Left lung (tissue), 4 donors: ENCODE measurements at regions not wholly inside any gene's neighbourhood (a gene's known extent, or its start where the extent isn't known, plus 50 kb on each side); places are given as distances from the start of the nearest gene placed in this dataset.

ENCODE experiments used
- ATAC-seq: fragments of 200-7000 bp; cut with Tn5 transposase; one replicate; pipeline ENCODE4 v1.9.1; 2020; ENCODE audit warnings: moderate library complexity
- DNase-seq, 4 donors: peaks; one replicate each; pipeline ENCODE4 v3.0.0-alpha.2; 2013 to 2020
- H3K27ac ChIP-seq, 2 donors: fragments of 200-600 bp; sonication (generic) in 1 of 2; one replicate each; pipeline versions ENCODE4 v1.5.0 to v1.8.0; 2020 to 2021
- H3K27me3 ChIP-seq, 2 donors: fragments of 200-600 bp; sonication (generic) in 1 of 2; one replicate each; pipeline versions ENCODE4 v1.5.0 to v1.8.0; 2020 to 2021
- H3K36me3 ChIP-seq, 2 donors: fragments of 200-600 bp; sonication (generic) in 1 of 2; one replicate each; pipeline versions ENCODE4 v1.5.0 to v1.8.0; 2020 to 2021
- H3K4me1 ChIP-seq, 2 donors: fragments of 200-600 bp; one replicate each; pipeline ENCODE4 v1.8.0; 2021
- H3K4me3 ChIP-seq, 2 donors: fragments of 200-600 bp; sonication (generic) in 1 of 2; one replicate each; pipeline versions ENCODE4 v1.5.0 to v1.8.0; 2020 to 2021; ENCODE audit warnings: mild to moderate bottlenecking in 1 of 2
- H3K9me3 ChIP-seq, 2 donors: fragments of 200-600 bp; sonication (generic) in 1 of 2; one replicate each; pipeline versions ENCODE4 v1.5.0 to v1.8.0; 2020 to 2021
- intact Hi-C, 2 donors: fragments of 100-400 bp; cut with DNase I; formaldehyde crosslinking; loops; one replicate each; pipeline versions ENCODE4 v1.11.2 to v1.14.2; 2022
- TF ChIP-seq, protein P1 (sequence below), 2 donors: fragments of 200-600 bp; sonication (generic) in 1 of 2; IDR thresholded peaks; one replicate each; pipeline versions ENCODE4 v1.5.0 to v1.8.0; 2021; ENCODE audit warnings: antibody characterized with exemption in 2 of 2
- donor health status: DM: no; HTN: yes; CAD: no.
- donor health status: DM: no; HTN: no; CAD: no.

GRCh38 chr2:117396161-117396560 is 418.3 kb upstream of the DDX18 start:
- TF ChIP-seq, protein P1, sequence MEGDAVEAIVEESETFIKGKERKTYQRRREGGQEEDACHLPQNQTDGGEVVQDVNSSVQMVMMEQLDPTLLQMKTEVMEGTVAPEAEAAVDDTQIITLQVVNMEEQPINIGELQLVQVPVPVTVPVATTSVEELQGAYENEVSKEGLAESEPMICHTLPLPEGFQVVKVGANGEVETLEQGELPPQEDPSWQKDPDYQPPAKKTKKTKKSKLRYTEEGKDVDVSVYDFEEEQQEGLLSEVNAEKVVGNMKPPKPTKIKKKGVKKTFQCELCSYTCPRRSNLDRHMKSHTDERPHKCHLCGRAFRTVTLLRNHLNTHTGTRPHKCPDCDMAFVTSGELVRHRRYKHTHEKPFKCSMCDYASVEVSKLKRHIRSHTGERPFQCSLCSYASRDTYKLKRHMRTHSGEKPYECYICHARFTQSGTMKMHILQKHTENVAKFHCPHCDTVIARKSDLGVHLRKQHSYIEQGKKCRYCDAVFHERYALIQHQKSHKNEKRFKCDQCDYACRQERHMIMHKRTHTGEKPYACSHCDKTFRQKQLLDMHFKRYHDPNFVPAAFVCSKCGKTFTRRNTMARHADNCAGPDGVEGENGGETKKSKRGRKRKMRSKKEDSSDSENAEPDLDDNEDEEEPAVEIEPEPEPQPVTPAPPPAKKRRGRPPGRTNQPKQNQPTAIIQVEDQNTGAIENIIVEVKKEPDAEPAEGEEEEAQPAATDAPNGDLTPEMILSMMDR (IDR thresholded peaks at IDR 0.05) = no peak
- no peaks in the 10 kb centered on the region for H3K27me3 ChIP-seq
- no peaks in the 10 kb centered on the region for H3K4me1 ChIP-seq
- ATAC-seq (peak; percentile 31), DNase-seq (no peak)
- H3K36me3 ChIP-seq = no peaks in the 10 kb centered on the region
- H3K27ac ChIP-seq = no peak overlapping the region
- no peaks in the 10 kb centered on the region for H3K9me3 ChIP-seq
- H3K4me3 ChIP-seq = no peak overlapping the region
- intact Hi-C loops = no loop called here

- intact Hi-C loops = no loop called here
- no peak overlapping the region for H3K4me3 ChIP-seq
- TF ChIP-seq, protein P1 (IDR thresholded peaks at IDR 0.05) = no peak
Measured at GRCh38 chr2:117401582-117401981, 412.9 kb upstream of the DDX18 start.

DNA sequence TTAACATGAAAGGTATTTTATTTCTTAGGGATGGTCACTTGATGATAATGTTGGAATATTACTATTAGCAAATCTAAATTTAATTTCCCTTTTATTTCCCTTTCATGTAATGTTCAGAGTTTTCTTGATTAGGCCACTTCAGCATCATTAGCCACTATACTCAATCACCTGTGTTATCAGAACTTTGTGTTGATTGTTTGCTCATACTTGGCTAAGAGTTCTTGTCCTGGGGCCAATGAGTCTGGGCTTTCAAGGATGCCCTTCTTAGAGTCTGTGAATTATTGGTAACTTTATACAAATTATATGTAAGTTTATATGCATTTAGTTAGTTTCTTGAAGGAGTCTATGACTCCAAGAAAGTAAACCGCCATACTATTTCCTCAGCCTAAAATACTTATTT is 408.0 kb upstream of the DDX18 start:
- Histone ChIP-seq H3K27ac (no peak overlapping the region), H3K36me3 (no peaks in the 10 kb centered on the region), H3K4me1 (no peaks in the 10 kb centered on the region), H3K27me3 (no peaks in the 10 kb centered on the region), H3K4me3 (no peak overlapping the region), H3K9me3 (no peaks in the 10 kb centered on the region)
- intact Hi-C loops = no loop called here
- TF ChIP-seq, protein P1 (IDR thresholded peaks at IDR 0.05) = no peak
- no peak for DNase-seq
- peak; percentile 81 for ATAC-seq

More at GRCh38 chr2:117401582-117401981, 412.9 kb upstream of the DDX18 start:
- Histone ChIP-seq H3K27ac (no peak overlapping the region), H3K9me3 (no peaks in the 10 kb centered on the region), H3K27me3 (no peaks in the 10 kb centered on the region), H3K36me3 (no peaks in the 10 kb centered on the region), H3K4me1 (no peaks in the 10 kb centered on the region)
- DNase-seq (no peak), ATAC-seq (no peak)

- DNase-seq = no peak
- Histone ChIP-seq H3K27ac (no peak overlapping the region), H3K4me3 (no peak overlapping the region), H3K27me3 (no peaks in the 10 kb centered on the region), H3K9me3 (no peaks in the 10 kb centered on the region), H3K4me1 (no peaks in the 10 kb centered on the region), H3K36me3 (no peaks in the 10 kb centered on the region)
- no peak for ATAC-seq
- TF ChIP-seq, protein P1 (IDR thresholded peaks at IDR 0.05) = no peak
- intact Hi-C loops = no loop called here
Measured at GRCh38 chr2:117407746-117408145, 406.7 kb upstream of the DDX18 start.

DNA sequence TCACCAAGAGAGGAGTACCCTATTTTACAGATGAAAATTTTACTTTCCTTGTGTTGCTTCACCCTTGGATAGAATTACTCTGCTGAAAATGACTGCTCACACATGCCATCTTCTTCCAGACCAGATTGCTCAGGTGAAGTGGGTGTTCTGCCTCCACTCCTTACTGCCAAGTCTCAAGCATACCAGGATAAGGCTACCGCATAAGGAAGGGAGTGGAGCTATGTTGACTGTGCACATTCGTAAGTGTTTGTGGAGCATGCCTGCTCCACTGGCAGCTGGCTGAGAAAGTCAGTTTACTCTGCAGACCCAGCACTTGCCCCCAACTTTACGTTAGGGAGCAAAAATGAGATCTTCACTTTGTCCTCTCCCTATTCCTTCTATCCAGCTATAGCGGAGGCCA is 405.0 kb upstream of the DDX18 start:
- intact Hi-C loops = no loop called here
- Histone ChIP-seq H3K9me3 (no peaks in the 10 kb centered on the region), H3K36me3 (no peaks in the 10 kb centered on the region), H3K27me3 (no peaks in the 10 kb centered on the region), H3K27ac (no peak overlapping the region), H3K4me1 (no peaks in the 10 kb centered on the region), H3K4me3 (no peak overlapping the region)
- TF ChIP-seq, protein P1 (IDR thresholded peaks at IDR 0.05) = no peak
- DNase-seq (peak in 2 of 4 donors; percentile 2 to 32), ATAC-seq (peak; percentile 95)
